ENCODE measurements at regions not wholly inside any gene's neighbourhood (a gene's known extent, or its start where the extent isn't known, plus 50 kb on each side); places are given as distances from the start of the nearest gene placed in this dataset.

DNA sequence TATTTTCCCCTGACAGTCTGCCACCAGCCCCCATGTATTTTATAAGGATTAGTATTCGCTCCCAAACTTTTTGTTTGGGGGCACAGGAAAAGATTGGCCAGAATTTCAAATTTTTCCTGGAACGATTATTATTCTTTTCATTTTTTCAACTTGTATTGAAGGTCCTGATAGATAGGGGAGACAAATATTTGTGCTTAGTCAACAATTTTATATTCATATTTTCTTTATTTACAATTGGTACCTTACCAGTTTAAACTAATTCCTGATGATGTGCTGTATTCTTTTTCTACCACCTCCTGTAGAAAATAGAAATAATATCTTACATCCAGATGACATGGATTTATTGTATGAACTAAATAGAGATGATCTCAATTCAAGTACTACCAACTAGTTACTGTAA lies 60.7 kb upstream of the TSLP start:
- no peak overlapping the region for H3K27ac ChIP-seq (ENCODE audit: low read length)
- ChIA-PET CTCF (no interaction called here), POLR2A (ENCODE audit: unreplicated experiment) (no interaction called here)
- no peaks in the 10 kb centered on the region for H3K27me3 ChIP-seq (ENCODE audit: low read length)
- H3K9me2 ChIP-seq (replicated peaks; ENCODE audit: low read length): no peaks in the 10 kb centered on the region
- DNase-seq: no peak
- no peaks in the 10 kb centered on the region for H3K9me3 ChIP-seq (ENCODE audit: low read length)
- no peaks in the 10 kb centered on the region for H3F3A ChIP-seq (ENCODE audit: low read length, unreplicated experiment)
- no peaks in the 10 kb centered on the region for H3K36me3 ChIP-seq (ENCODE audit: low read depth, low read length)
- H3K4me1 ChIP-seq (ENCODE audit: insufficient read depth, low read length): peaks cover 12% of the 10 kb centered on the region
- TF ChIP-seq EZH2 (IDR thresholded peaks at IDR 0.05; ENCODE audit: low read length, unreplicated experiment) (no peak), EZH2phosphoT487 (IDR thresholded peaks at IDR 0.05; ENCODE audit: borderline replicate concordance, low read length) (no peak)
- TF ChIP-seq, protein P1, sequence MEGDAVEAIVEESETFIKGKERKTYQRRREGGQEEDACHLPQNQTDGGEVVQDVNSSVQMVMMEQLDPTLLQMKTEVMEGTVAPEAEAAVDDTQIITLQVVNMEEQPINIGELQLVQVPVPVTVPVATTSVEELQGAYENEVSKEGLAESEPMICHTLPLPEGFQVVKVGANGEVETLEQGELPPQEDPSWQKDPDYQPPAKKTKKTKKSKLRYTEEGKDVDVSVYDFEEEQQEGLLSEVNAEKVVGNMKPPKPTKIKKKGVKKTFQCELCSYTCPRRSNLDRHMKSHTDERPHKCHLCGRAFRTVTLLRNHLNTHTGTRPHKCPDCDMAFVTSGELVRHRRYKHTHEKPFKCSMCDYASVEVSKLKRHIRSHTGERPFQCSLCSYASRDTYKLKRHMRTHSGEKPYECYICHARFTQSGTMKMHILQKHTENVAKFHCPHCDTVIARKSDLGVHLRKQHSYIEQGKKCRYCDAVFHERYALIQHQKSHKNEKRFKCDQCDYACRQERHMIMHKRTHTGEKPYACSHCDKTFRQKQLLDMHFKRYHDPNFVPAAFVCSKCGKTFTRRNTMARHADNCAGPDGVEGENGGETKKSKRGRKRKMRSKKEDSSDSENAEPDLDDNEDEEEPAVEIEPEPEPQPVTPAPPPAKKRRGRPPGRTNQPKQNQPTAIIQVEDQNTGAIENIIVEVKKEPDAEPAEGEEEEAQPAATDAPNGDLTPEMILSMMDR (conservative IDR thresholded peaks at IDR 0.05; ENCODE audit: low read depth, low read length): no peak
- no TSS peak for BruUV-seq (replicated peaks)
- intact Hi-C loops (cut with micrococcal nuclease): no loop called here
- no peaks in the 10 kb centered on the region for H4K20me1 ChIP-seq (ENCODE audit: low read length)
- no peak overlapping the region for H2AFZ ChIP-seq (ENCODE audit: low read length)
- H3K4me3 ChIP-seq (ENCODE audit: low read length): no peak overlapping the region
- H3K9ac ChIP-seq (ENCODE audit: low read length): no peak overlapping the region
- H3K4me2 ChIP-seq (ENCODE audit: low read length): no peak overlapping the region
- no peak for ATAC-seq
- no peaks in the 10 kb centered on the region for H3K79me2 ChIP-seq (ENCODE audit: low read length)

DNA sequence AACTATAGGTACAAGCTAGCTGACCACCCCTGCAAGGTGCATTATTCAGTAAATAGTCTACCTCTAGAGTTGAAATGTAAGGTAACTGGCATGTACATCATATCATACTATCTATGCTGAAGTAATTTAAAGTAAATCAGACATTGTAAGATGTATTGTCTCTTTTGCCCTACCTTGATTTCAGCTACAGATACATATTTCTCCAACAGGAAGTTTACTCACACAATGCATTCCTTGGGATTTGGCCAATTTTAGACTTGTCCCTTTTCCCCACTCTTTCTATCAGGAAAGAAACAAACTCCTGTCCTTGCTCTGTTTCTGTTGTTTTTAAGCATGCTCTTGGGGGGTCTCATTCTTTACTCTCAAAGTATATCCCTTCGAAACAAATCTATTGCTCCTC lies 58.5 kb upstream of the TSLP start:
- no peak overlapping the region for H3K27ac ChIP-seq (ENCODE audit: low read length)
- no peak overlapping the region for H2AFZ ChIP-seq (ENCODE audit: low read length)
- no peaks in the 10 kb centered on the region for H3K9me2 ChIP-seq (replicated peaks; ENCODE audit: low read length)
- POLR2A ChIA-PET (ENCODE audit: unreplicated experiment): interaction anchor here (0.6 kb wide), 1 partner anchor 171 kb away, joined by 3 read pairs; no protein-coding TSS in a partner anchor
- H3K36me3 ChIP-seq (ENCODE audit: low read depth, low read length): no peaks in the 10 kb centered on the region
- TF ChIP-seq EZH2phosphoT487 (IDR thresholded peaks at IDR 0.05; ENCODE audit: borderline replicate concordance, low read length) (no peak), EZH2 (IDR thresholded peaks at IDR 0.05; ENCODE audit: low read length, unreplicated experiment) (no peak)
- TF ChIP-seq, protein P1 (conservative IDR thresholded peaks at IDR 0.05; ENCODE audit: low read depth, low read length): no peak
- H3K79me2 ChIP-seq (ENCODE audit: low read length): no peaks in the 10 kb centered on the region
- H3F3A ChIP-seq (ENCODE audit: low read length, unreplicated experiment): no peaks in the 10 kb centered on the region
- peak overlapping the region; percentile 61 for H3K4me2 ChIP-seq (ENCODE audit: low read length)
- intact Hi-C loops (cut with micrococcal nuclease): no loop called here
- CTCF ChIA-PET: no interaction called here
- peaks cover 12% of the 10 kb centered on the region for H3K4me1 ChIP-seq (ENCODE audit: insufficient read depth, low read length)
- H3K4me3 ChIP-seq (ENCODE audit: low read length): no peak overlapping the region
- BruUV-seq (replicated peaks): no TSS peak
- no peaks in the 10 kb centered on the region for H3K27me3 ChIP-seq (ENCODE audit: low read length)
- peak; percentile 86 for ATAC-seq
- no peaks in the 10 kb centered on the region for H3K9me3 ChIP-seq (ENCODE audit: low read length)
- H3K9ac ChIP-seq (ENCODE audit: low read length): no peak overlapping the region
- no peaks in the 10 kb centered on the region for H4K20me1 ChIP-seq (ENCODE audit: low read length)
- peak; percentile 82 for DNase-seq

DNA sequence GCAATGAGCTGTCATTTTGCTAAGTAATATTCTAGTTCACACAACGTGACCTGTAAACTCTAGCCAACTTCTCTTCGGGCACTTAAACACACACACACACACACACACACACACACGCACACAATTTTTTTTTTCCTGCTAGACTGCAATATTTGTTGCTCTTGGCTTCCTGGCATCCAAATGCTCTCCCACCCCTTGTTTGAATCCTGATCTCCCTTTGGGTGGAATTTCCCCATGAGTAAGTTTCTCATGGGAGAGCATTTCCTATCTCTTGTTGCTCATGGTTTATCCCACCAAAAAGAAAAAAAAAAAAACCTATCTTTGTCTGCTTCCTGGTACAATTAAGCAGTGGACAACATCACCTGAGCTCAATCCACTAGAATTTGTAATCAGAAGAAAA lies 54.7 kb upstream of the TSLP start:
- no peak overlapping the region for H3K4me2 ChIP-seq (ENCODE audit: low read length)
- no peaks in the 10 kb centered on the region for H3K9me2 ChIP-seq (replicated peaks; ENCODE audit: low read length)
- ChIA-PET POLR2A (ENCODE audit: unreplicated experiment) (no interaction called here), CTCF (no interaction called here)
- H3K4me3 ChIP-seq (ENCODE audit: low read length): no peak overlapping the region
- TF ChIP-seq, protein P1 (conservative IDR thresholded peaks at IDR 0.05; ENCODE audit: low read depth, low read length): no peak
- DNase-seq: no peak
- H3K9me3 ChIP-seq (ENCODE audit: low read length): no peaks in the 10 kb centered on the region
- no peaks in the 10 kb centered on the region for H4K20me1 ChIP-seq (ENCODE audit: low read length)
- H3K27me3 ChIP-seq (ENCODE audit: low read length): no peaks in the 10 kb centered on the region
- no peaks in the 10 kb centered on the region for H3K36me3 ChIP-seq (ENCODE audit: low read depth, low read length)
- H3K9ac ChIP-seq (ENCODE audit: low read length): no peak overlapping the region
- no peak overlapping the region for H3K27ac ChIP-seq (ENCODE audit: low read length)
- no TSS peak for BruUV-seq (replicated peaks)
- H3K79me2 ChIP-seq (ENCODE audit: low read length): no peaks in the 10 kb centered on the region
- H3F3A ChIP-seq (ENCODE audit: low read length, unreplicated experiment): no peaks in the 10 kb centered on the region
- H2AFZ ChIP-seq (ENCODE audit: low read length): no peak overlapping the region
- intact Hi-C loops (cut with micrococcal nuclease): no loop called here
- ATAC-seq: no peak
- H3K4me1 ChIP-seq (ENCODE audit: insufficient read depth, low read length): peaks cover 22% of the 10 kb centered on the region
